Erythroblast (primary cell): ENCODE measurements at regions not wholly inside any gene's neighbourhood (a gene's known extent, or its start where the extent isn't known, plus 50 kb on each side); places are given as distances from the start of the nearest gene placed in this dataset.

ENCODE experiments used
- GATA1 ChIP-seq: IDR thresholded peaks from 2 replicates; pipeline ENCODE4 v1.6.1; 2011; ENCODE audit warnings: low read depth, mild to moderate bottlenecking, control low read depth, low read length, moderate library complexity
- POLR2A ChIP-seq: IDR thresholded peaks from 2 replicates; pipeline ENCODE4 v1.6.1; 2011; ENCODE audit warnings: mild to moderate bottlenecking, low read length

GRCh38 chr3:95781598-95781997 is 1032.8 kb upstream of the EPHA6 start:
- TF ChIP-seq POLR2A (no peak), GATA1 (no peak)
